ES-I3 (cell line): ENCODE measurements at regions not wholly inside any gene's neighbourhood (a gene's known extent, or its start where the extent isn't known, plus 50 kb on each side); places are given as distances from the start of the nearest gene placed in this dataset.
"Not testable (repeated sequence)": the region's sequence is repeated elsewhere in the genome, so short reads cannot be mapped to it uniquely, and the experiment has no call there.

ENCODE experiments used
- H3K36me3 ChIP-seq: 2 replicates; pipeline ENCODE4 v1.6.1; 2013; ENCODE audit warnings: mild to moderate bottlenecking, low read length, control low read depth, moderate library complexity; ENCODE audit not compliant: insufficient read depth
- H3K4me1 ChIP-seq: 2 replicates; pipeline ENCODE4 v1.6.1; 2013; ENCODE audit warnings: mild to moderate bottlenecking, control low read depth, low read length; ENCODE audit not compliant: insufficient read depth
- H3K9ac ChIP-seq: 2 replicates; pipeline ENCODE4 v1.6.1; 2013; ENCODE audit warnings: low read depth, mild to moderate bottlenecking, low read length, moderate library complexity
- H3K9me3 ChIP-seq: 2 replicates; pipeline ENCODE4 v1.6.1; 2013; ENCODE audit warnings: mild to moderate bottlenecking, low read length, moderate library complexity; ENCODE audit not compliant: control insufficient read depth, insufficient read depth

DNA sequence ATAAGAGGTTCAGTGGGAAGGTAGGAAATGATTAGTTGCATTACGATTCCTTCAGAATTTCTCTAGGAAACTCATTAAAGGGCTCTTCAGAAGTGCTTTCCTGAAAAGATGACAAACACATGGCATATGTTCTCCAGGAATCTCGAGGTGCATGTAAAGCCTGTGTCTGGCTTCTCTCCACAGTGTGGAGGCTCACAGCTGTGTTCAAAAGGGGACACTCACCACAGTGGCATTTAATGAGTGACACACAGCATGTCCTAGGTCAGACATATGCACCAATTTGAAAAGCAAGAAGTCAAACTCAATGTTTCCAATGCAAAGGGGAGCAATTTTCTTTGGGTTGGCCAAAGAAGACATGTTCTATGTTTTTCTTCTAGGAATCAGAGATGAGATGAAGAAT is 976.9 kb downstream of the MAT2B start:
- Histone ChIP-seq H3K4me1 (no peaks in the 10 kb centered on the region), H3K9ac (no peak overlapping the region), H3K9me3 (no peaks in the 10 kb centered on the region), H3K36me3 (no peaks in the 10 kb centered on the region)

DNA sequence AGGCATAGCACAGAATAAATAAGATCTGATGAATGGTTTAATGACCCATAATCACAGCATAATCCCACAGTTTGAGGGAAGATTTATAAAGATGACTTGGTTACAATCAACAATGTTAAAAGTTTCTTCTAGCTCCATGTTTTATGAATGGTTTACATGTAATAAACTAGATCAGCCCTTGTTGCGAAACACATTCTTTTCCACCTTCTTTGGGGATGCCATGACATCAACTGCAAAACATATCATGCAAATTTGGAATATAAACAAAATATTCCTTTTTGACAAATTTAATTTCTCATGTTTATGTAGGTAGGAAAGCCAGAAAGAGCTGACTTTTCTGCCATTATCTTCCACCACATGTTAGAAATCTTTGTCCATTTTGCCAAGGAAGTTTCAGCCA is 979.5 kb downstream of the MAT2B start:
- Histone ChIP-seq H3K9me3 (no peaks in the 10 kb centered on the region), H3K9ac (no peak overlapping the region), H3K4me1 (no peaks in the 10 kb centered on the region), H3K36me3 (no peaks in the 10 kb centered on the region)

DNA sequence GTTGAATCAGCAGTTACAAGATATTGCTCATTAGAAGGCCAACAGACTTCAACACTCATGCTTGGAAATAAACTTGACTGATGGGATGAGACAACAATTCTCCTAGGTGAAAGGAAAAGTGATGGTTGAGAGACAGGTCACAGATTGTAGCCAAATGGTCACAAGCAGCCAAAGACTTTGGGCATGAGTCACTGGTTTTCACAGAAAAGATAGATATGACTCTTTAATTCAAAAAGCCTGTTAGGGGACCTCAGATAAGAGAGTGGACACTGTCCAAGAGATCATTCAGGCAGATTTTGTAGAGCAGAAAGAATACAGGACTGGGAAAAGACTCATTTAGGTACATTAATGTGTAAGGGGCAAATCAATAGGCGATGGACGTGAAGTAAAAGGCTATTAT is 982.5 kb downstream of the MAT2B start:
- H3K4me1 ChIP-seq, result no peaks in the 10 kb centered on the region
- no peaks in the 10 kb centered on the region for H3K36me3 ChIP-seq
- H3K9ac ChIP-seq, result no peak overlapping the region
- H3K9me3 ChIP-seq, result no peaks in the 10 kb centered on the region

DNA sequence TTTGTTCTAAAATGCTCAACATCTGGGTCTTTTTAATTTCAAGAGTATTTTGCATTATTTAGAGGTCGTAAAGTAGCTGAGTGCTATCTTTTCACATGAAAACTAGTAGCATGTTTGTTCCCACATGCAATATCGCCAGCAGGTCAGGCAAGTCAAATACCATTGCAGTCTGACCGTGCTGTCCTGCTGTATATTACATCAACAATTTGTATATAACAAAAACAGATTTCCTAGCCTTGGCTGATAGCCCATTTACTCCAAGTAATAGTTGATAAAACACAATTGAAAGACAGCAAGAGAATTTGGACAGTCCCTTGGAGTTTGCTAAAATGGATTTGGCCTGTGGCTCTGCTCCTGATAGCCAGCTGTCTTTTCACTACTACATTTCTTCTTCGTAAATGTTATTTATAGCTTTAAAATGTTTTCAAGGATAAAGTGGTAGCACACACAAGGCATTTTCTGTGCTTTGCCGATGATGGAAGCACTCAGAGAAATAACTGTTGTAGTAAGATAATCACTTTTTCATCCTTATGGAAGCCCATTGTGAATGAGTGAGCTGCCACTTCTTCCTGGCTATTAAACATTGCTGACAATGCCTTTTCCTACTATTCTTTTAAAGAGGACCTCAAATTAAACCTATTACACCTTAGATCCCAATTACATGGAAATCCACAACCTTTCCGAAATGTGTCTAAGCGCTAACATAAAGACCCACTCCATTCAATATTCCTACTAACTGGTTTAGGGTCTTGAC is 992.1 kb downstream of the MAT2B start:
- no peak overlapping the region for H3K9ac ChIP-seq
- H3K36me3 ChIP-seq, result no peaks in the 10 kb centered on the region
- peaks cover 31% of the 10 kb centered on the region; the same call in 1 of the 2 replicates for H3K4me1 ChIP-seq
- no peaks in the 10 kb centered on the region for H3K9me3 ChIP-seq

DNA sequence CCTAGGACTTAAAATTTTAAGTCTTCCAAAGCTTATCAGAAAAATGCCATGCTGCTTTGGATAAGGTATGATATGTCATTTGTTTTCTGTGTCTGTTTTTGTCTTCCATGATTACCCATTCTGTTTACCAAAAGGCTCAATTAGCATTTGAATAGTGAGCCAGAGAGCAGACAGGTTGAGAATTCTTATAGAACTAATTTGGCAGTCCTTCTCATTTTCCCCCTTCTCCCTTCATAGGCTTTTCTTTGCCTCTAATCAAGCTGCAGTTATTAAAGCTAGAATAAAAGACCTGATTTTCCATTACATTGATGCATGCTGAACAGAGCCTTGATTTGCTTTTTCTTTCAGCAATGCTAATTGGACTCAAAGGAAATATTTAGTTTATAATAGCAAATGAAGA is 993.0 kb downstream of the MAT2B start:
- H3K36me3 ChIP-seq, result no peaks in the 10 kb centered on the region
- H3K9ac ChIP-seq, result no peak overlapping the region
- H3K9me3 ChIP-seq, result no peaks in the 10 kb centered on the region
- H3K4me1 ChIP-seq, result peaks cover 31% of the 10 kb centered on the region; the same call in 1 of the 2 replicates

DNA sequence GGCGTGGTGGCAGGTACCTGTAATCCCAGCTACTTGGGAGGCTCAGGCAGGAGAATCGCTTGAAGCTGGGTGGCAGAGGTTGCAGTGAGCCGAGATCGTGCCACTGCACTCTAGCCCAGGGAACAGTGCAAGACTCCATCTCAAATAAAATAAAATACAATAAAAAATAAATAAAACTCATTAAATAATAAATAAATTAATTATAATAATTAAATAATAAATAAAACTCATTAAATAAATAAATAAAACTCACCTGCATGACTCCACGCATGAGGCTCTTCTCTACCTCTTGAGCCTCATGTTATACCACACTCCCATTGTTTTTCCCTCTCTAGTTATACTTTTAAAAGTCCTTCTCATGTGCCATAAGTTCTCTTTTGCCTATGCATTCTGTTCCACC is 995.4 kb downstream of the MAT2B start:
- no peak overlapping the region for H3K9ac ChIP-seq
- H3K9me3 ChIP-seq, result no peaks in the 10 kb centered on the region
- peaks cover 31% of the 10 kb centered on the region; the same call in 1 of the 2 replicates for H3K4me1 ChIP-seq
- no peaks in the 10 kb centered on the region for H3K36me3 ChIP-seq

DNA sequence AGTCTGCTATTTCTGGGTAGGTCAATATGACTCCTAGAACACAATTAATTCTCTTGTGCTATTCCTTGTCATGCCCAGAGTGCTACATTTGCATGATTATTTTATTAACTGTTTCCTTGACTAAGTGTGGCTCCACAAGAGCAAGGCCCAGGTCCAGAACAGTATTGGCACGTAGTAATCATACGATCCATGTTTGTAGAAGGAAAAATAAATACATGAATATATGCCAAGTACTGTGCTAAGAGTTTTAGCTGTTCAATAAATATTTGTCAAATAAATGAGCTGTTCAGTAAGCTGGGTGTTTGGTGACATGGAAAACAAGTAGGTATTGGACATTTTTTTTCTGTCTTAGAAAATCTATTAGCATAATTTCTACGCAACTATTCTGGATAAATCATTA is 995.9 kb downstream of the MAT2B start:
- no peaks in the 10 kb centered on the region for H3K36me3 ChIP-seq
- no peaks in the 10 kb centered on the region for H3K9me3 ChIP-seq
- peaks cover 31% of the 10 kb centered on the region; the same call in 1 of the 2 replicates for H3K4me1 ChIP-seq
- no peak overlapping the region for H3K9ac ChIP-seq

DNA sequence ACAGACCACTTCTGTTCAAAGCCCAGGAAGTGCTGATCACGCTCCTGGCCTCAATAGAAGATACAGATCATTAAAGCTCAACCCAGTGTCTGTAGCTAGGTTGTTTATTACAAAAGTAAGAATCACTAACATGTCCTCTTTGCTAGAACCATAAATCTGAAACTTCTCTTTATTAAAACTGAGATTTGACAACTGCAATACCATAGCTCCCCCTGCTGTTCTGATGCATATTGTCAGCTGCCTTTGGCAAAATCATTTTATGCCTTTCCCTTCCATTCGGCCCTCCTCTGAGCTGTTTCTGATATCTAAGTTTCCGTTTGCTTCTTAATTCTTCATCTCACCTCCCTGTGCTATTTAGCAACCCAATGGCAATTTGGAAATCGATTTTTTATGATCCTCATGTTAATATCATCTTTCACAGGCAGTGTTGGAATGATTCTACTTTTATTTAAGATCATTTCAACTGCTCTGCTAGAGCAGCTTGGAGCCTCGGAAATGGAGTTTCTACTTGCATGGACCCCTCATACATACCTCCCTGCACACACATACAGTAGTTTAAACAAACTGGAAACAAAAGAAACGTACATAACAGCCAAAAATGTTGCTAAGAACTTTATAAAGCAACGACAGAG is 998.8 kb downstream of the MAT2B start:
- no peaks in the 10 kb centered on the region for H3K36me3 ChIP-seq
- H3K9me3 ChIP-seq, result no peaks in the 10 kb centered on the region
- H3K4me1 ChIP-seq, result peaks cover 6% of the 10 kb centered on the region; the same call in 1 of the 2 replicates
- no peak overlapping the region for H3K9ac ChIP-seq

DNA sequence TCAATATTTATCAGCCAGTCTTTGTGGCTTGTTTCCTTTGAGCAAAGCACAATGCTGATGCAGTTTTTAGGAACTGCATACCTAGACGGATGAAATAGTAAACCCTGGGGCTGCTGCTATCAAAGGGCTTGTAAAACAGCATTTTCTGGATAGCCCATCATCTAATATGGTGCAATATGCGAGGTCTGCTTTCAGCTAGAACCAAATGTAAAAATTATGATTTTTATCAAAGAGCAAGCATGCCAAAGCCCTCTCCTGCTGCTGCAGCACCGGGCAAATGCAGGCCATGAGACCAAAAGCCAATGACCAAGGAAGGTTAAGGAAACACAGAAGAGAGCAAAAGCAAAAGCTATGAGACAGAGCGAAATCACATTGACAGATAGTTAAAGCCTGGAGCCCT is 1000.4 kb downstream of the MAT2B start:
- H3K9ac ChIP-seq, result no peak overlapping the region
- no peaks in the 10 kb centered on the region for H3K9me3 ChIP-seq
- no peaks in the 10 kb centered on the region for H3K36me3 ChIP-seq
- H3K4me1 ChIP-seq, result no peaks in the 10 kb centered on the region

DNA sequence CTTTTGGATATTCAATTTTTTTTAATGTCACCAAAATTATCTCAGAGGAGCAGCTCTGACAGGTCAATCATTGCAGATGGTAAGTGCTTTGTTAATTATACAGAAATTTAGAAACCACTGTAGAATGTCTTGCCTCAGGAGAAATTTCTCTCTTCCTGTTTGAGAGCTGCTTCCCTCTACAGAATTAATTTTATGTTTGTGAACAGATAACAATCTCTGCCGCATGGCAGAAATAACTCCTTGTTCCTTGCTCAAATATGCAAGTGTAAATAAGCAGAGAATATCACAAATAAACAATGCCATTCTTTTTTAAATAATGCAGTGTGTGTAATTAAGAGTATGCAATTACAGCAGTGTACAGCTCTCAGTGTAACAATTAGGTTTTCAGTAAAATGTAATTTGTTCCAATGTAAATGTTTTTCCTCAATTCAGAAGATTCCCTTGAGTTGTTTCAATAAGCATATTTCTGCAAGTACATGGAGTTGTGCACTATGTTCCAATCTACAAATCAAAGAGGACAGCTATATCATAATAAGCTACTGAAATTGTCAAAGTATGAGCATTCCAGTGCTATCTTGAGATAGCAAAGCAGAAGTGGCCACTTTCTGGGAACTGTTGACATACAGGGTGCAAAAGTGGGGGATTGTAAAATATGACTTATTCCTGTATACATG is 1012.8 kb downstream of the MAT2B start:
- Histone ChIP-seq H3K36me3 (no peaks in the 10 kb centered on the region), H3K4me1 (no peaks in the 10 kb centered on the region; the same call in 1 of the 2 replicates), H3K9me3 (peaks cover 3% of the 10 kb centered on the region), H3K9ac (no peak overlapping the region)

DNA sequence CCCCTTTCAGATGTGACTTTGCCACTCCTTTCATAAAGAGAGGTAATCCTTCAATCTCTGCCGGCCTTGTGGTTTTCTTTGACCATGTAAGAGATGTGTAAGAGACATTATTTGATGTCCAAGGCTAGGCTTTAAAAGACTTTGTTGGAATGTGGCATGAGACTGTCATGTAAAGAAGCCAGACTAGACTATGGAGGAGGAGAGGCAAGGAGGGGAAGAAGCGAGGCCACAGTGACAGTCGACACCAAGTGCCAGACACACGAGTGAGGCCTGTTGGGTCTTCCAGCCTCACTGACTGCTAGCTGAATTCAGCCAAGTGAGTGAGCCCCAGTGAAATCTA is 1013.3 kb downstream of the MAT2B start:
- no peaks in the 10 kb centered on the region for H3K36me3 ChIP-seq
- peaks cover 2% of the 10 kb centered on the region for H3K9me3 ChIP-seq
- no peaks in the 10 kb centered on the region; the same call in 1 of the 2 replicates for H3K4me1 ChIP-seq
- no peak overlapping the region for H3K9ac ChIP-seq

DNA sequence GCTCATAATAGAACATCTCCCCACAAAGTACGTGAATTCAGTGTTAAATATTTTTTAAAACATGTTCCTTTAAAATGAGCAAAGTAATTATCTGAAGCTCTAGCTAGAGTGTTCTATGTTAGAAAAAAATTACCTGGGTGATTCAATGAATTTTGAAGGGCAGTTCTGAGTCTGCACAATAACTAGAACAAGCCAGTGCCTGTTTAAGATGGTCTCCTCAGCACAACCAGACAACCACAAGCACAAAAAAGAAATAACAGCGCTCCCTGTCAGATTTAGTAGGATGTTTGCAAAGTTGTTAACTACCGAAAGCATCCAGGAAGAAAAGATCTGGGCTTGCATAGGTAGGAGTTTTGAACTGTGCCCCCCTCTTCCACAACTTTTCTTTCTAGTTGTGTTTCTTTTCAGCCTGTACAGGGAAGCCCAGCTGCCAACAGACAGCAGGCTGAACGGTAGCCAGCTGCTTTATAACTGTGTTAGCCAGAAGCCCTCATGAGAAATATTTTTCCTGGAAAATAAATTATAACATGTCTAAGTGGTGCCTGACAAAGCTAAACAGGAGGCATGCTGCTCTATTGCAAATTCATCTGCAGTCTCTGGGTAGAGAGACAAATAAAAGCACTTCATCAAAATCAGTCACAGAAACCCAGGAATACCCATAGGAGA is 1026.9 kb downstream of the MAT2B start:
- no peaks in the 10 kb centered on the region; the same call in 1 of the 2 replicates for H3K4me1 ChIP-seq
- no peaks in the 10 kb centered on the region for H3K9me3 ChIP-seq

DNA sequence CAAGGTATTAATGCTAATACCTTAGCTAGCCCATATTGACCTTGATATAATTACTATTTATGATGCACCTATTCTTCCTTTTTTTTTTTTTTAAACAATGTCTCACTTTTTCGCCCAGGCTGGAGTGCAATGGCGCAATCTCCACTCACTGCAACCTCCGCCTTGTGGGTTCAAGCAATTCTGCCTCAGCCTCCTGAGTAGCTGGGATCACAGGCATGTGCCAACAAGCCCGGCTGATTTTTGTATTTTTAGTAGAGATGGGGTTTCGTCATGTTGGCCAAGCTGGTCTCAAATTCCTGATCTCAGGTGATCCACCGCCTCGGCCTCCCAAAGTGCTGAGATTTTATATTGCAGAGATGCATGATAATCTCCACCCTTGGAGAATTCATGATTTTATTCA is 1028.0 kb downstream of the MAT2B start:
- not testable (repeated sequence) for H3K4me1 ChIP-seq, H3K9ac ChIP-seq, H3K9me3 ChIP-seq, H3K36me3 ChIP-seq

More for the DNA sequence above, 1026.9 kb downstream of the MAT2B start:
- Histone ChIP-seq H3K36me3 (no peaks in the 10 kb centered on the region), H3K9ac (no peak overlapping the region)

DNA sequence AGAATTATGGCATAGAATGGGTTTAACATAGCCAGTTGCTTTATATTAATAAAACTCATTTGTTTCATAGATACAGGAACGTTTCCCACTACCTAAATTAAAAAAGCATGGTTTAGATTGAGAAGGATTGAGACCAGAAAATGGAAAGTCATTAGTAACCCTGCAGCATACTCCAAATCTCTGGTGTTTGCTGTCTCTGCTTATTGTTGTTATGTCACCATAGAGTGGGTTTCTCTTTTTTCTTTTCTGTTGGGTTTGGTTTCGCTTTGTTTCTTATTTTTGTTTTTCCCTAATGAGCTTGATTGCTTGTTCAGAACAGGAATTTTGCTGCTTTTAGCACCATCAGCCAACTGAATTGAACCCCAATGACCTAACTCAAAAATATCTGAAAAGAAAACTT is 1034.8 kb downstream of the MAT2B start:
- H3K9ac ChIP-seq, result no peak overlapping the region
- no peaks in the 10 kb centered on the region for H3K36me3 ChIP-seq
- H3K9me3 ChIP-seq, result no peaks in the 10 kb centered on the region
- no peaks in the 10 kb centered on the region for H3K4me1 ChIP-seq
